H1 (cell line): ENCODE measurements at regions not wholly inside any gene's neighbourhood (a gene's known extent, or its start where the extent isn't known, plus 50 kb on each side); places are given as distances from the start of the nearest gene placed in this dataset.
"Not testable (repeated sequence)": the region's sequence is repeated elsewhere in the genome, so short reads cannot be mapped to it uniquely, and the experiment has no call there.

ENCODE experiments used
- CTCF ChIA-PET: fragments of 300-600 bp; sonication (Branson Sonifier 250); formaldehyde crosslinking; loops from one replicate; lab custom pipeline; 2021; ENCODE audit not compliant: partially characterized antibody; lab: Charles Lee
- POLR2A ChIA-PET: fragments of 300-600 bp; sonication (Branson Sonifier 250); formaldehyde crosslinking; loops from one replicate; lab custom pipeline; 2021; ENCODE audit warnings: inconsistent platforms; ENCODE audit not compliant: partially characterized antibody; lab: Charles Lee
- DNase-seq, 2 experiments: peaks; one replicate each; pipeline versions ENCODE4 v3.0.0 to v3.0.0-alpha.2; 2010 to 2022; ENCODE audit warnings: low spot score in 2 of 2, low read depth in 1 of 2, mixed read lengths in 1 of 2
- FAIRE-seq: peaks from 2 replicates; lab custom pipeline; 2011; peaks lifted over from hg19 to GRCh38; lab: Jason Lieb, UNC
- H2AFZ ChIP-seq: 2 replicates; pipeline ENCODE4 v1.8.1; 2012; ENCODE audit warnings: low read length, inconsistent platforms
- H2AK5ac ChIP-seq: 2 replicates; pipeline ENCODE4 v1.6.1; 2013; ENCODE audit warnings: low read depth, low read length
- H2BK120ac ChIP-seq: replicated peaks from 2 replicates; pipeline ENCODE3; 2013; ENCODE audit warnings: low read depth, low read length, inconsistent platforms
- H2BK12ac ChIP-seq: 2 replicates; pipeline ENCODE4 v1.6.1; 2013; ENCODE audit warnings: low read depth, low read length
- H2BK15ac ChIP-seq: 2 replicates; pipeline ENCODE4 v1.6.1; 2013; ENCODE audit warnings: low read length
- H2BK20ac ChIP-seq: 2 replicates; pipeline ENCODE4 v1.6.1; 2013; ENCODE audit warnings: low read length
- H2BK5ac ChIP-seq: 2 replicates; pipeline ENCODE4 v1.6.1; 2013; ENCODE audit warnings: low read depth, low read length
- H3K14ac ChIP-seq: 2 replicates; pipeline ENCODE4 v1.6.1; 2013; ENCODE audit warnings: inconsistent platforms; ENCODE audit not compliant: insufficient read length
- H3K18ac ChIP-seq: 2 replicates; pipeline ENCODE4 v1.6.1; 2013; ENCODE audit warnings: low read length; ENCODE audit errors: extremely low read depth
- H3K23ac ChIP-seq: 2 replicates; pipeline ENCODE4 v1.6.1; 2013; ENCODE audit warnings: inconsistent platforms; ENCODE audit not compliant: insufficient read length
- H3K23me2 ChIP-seq: 2 replicates; pipeline ENCODE4 v1.6.1; 2013; ENCODE audit warnings: low read depth, low read length
- H3K27ac ChIP-seq: 2 replicates; pipeline ENCODE4 v1.6.1; 2011; ENCODE audit warnings: low read depth, low read length, inconsistent platforms
- H3K27me3 ChIP-seq, 4 experiments: replicated peaks in 1 of 4; 1 replicate in 1 of 4; 2 replicates in 3 of 4; pipeline versions ENCODE4 v1.6.1 to v1.8.1; 2011 to 2013; ENCODE audit warnings: low read length in 3 of 4, mild to moderate bottlenecking in 3 of 4, inconsistent platforms in 2 of 4, mixed read lengths in 2 of 4, moderate library complexity in 1 of 4; ENCODE audit not compliant: control insufficient read depth in 3 of 4, insufficient read depth in 3 of 4; ENCODE audit errors: extremely low read depth in 1 of 4
- H3K36me3 ChIP-seq, 4 experiments: 2 replicates each; pipeline versions ENCODE4 v1.6.1 to v1.8.1; 2011 to 2013; ENCODE audit warnings: mild to moderate bottlenecking in 4 of 4, low read length in 3 of 4, moderate library complexity in 2 of 4, control low read depth in 1 of 4, inconsistent platforms in 1 of 4; ENCODE audit not compliant: insufficient read depth in 4 of 4, control insufficient read depth in 2 of 4
- H3K4ac ChIP-seq: replicated peaks from 2 replicates; pipeline ENCODE3; 2013; ENCODE audit warnings: low read length, low read depth, mixed read lengths, inconsistent platforms; ENCODE audit not compliant: insufficient read length
- H3K4me1 ChIP-seq, 4 experiments: replicated peaks in 1 of 4; 1 replicate in 1 of 4; 2 replicates in 3 of 4; pipeline versions ENCODE4 v1.6.1 to v1.8.1; 2011 to 2013; ENCODE audit warnings: low read length in 3 of 4, inconsistent platforms in 2 of 4, mixed read lengths in 1 of 4; ENCODE audit not compliant: insufficient read depth in 4 of 4, control insufficient read depth in 3 of 4
- H3K4me2 ChIP-seq, 2 experiments: 2 replicates each; pipeline versions ENCODE4 v1.6.1 to v1.8.1; 2011 to 2013; ENCODE audit warnings: low read depth in 2 of 2, low read length in 2 of 2, control low read depth in 1 of 2, inconsistent platforms in 1 of 2, mild to moderate bottlenecking in 1 of 2; ENCODE audit not compliant: insufficient read depth in 1 of 2
- H3K4me3 ChIP-seq, 4 experiments: fragments of 200-600, 300-600 bp in 1 of 4; sonication (generic), shearing (Covaris generic), sonication (Bioruptor Twin) in 1 of 4; 2 replicates each; pipeline versions ENCODE4 v1.5.1 to v1.8.1; 2011 to 2016; ENCODE audit warnings: low read length in 4 of 4, low read depth in 3 of 4, control low read depth in 2 of 4, inconsistent platforms in 2 of 4, mild to moderate bottlenecking in 2 of 4, mixed read lengths in 1 of 4, moderate library complexity in 1 of 4; ENCODE audit not compliant: insufficient read depth in 2 of 4; ENCODE audit errors: extremely low read depth in 1 of 4
- H3K56ac ChIP-seq: replicated peaks from 2 replicates; pipeline ENCODE3; 2013; ENCODE audit warnings: low read depth, mild to moderate bottlenecking, mixed read lengths, low read length, inconsistent platforms; ENCODE audit not compliant: insufficient read length
- H3K79me1 ChIP-seq: 2 replicates; pipeline ENCODE4 v1.6.1; 2013; ENCODE audit warnings: low read depth, low read length, control low read depth
- H3K79me2 ChIP-seq, 2 experiments: 2 replicates each; pipeline versions ENCODE4 v1.6.1 to v1.8.1; 2012 to 2013; ENCODE audit warnings: low read length in 2 of 2, mild to moderate bottlenecking in 2 of 2, inconsistent platforms in 1 of 2; ENCODE audit not compliant: insufficient read depth in 2 of 2, control insufficient read depth in 1 of 2
- H3K9ac ChIP-seq, 4 experiments: replicated peaks in 1 of 4; 1 replicate in 1 of 4; 2 replicates in 3 of 4; pipeline versions ENCODE4 v1.6.1 to v1.8.1; 2011 to 2013; ENCODE audit warnings: low read depth in 3 of 4, low read length in 3 of 4, control low read depth in 2 of 4, mild to moderate bottlenecking in 2 of 4, moderate library complexity in 2 of 4, inconsistent platforms in 1 of 4; ENCODE audit errors: extremely low read depth in 1 of 4
- H3K9me3 ChIP-seq, 2 experiments: 2 replicates each; pipeline versions ENCODE4 v1.6.1 to v1.8.1; 2012 to 2013; ENCODE audit warnings: mild to moderate bottlenecking in 2 of 2, moderate library complexity in 2 of 2, control low read depth in 1 of 2, inconsistent platforms in 1 of 2, low read depth in 1 of 2, low read length in 1 of 2, mixed read lengths in 1 of 2; ENCODE audit not compliant: insufficient read depth in 2 of 2
- H4K20me1 ChIP-seq, 2 experiments: replicated peaks in 1 of 2; 2 replicates each; pipeline versions ENCODE3 to v1.8.1; 2011 to 2013; ENCODE audit warnings: inconsistent platforms in 2 of 2, low read length in 2 of 2, mild to moderate bottlenecking in 1 of 2; ENCODE audit not compliant: insufficient read depth in 2 of 2, control insufficient read depth in 1 of 2
- H4K5ac ChIP-seq: 2 replicates; pipeline ENCODE4 v1.6.1; 2013; ENCODE audit warnings: low read length, low read depth, mixed read lengths, inconsistent platforms; ENCODE audit not compliant: insufficient read length
- H4K8ac ChIP-seq: 2 replicates; pipeline ENCODE4 v1.8.0; 2013; ENCODE audit warnings: mild to moderate bottlenecking, moderate library complexity, low read length, inconsistent platforms; ENCODE audit not compliant: insufficient read depth; ENCODE audit errors: extremely low read depth
- H4K91ac ChIP-seq: replicated peaks from 2 replicates; pipeline ENCODE3; 2013; ENCODE audit warnings: low read length, mixed read lengths, inconsistent platforms; ENCODE audit not compliant: insufficient read length
- POLR2AphosphoS5 ChIP-seq: IDR thresholded peaks from 2 replicates; pipeline ENCODE4 v1.6.1; 2011; ENCODE audit warnings: low read depth, low read length
- SUZ12 ChIP-seq: fragments of 200-600 bp; sonication (generic); IDR thresholded peaks from 2 replicates; pipeline ENCODE4 v1.6.1; 2012; ENCODE audit warnings: mild to moderate bottlenecking, inconsistent platforms, low read length, moderate library complexity, mixed read lengths
- WGBS, 2 experiments: shearing (Covaris generic) in 1 of 2; methylation state at CpG; one replicate each; pipeline versions ENCODE4 v1.1.6 to v1.1.7; 2013 to 2015; ENCODE audit warnings: low lambda C conversion rate in 2 of 2, mixed read lengths in 2 of 2, inconsistent platforms in 1 of 2, low coverage in 1 of 2, missing lambda C conversion rate in 1 of 2; ENCODE audit not compliant: insufficient replicate concordance in 2 of 2, insufficient coverage in 1 of 2, insufficient read length in 1 of 2; ENCODE audit errors: extremely low coverage in 1 of 2, missing lambda C conversion rate in 1 of 2; 5-methylcytosine and 5-hydroxymethylcytosine counted together

GRCh38 chr6:11373208-11373607 lies 140.7 kb upstream of the NEDD9 start:
- FAIRE-seq, result no peak
- Histone ChIP-seq H3K4me1 (peaks cover 0 to 7% (median 3%) of the 10 kb centered on the region in 4 experiments; a peak in 2 of 7 replicates), H3K23ac (no peak overlapping the region), H2BK15ac (no peak overlapping the region), H4K5ac (no peak overlapping the region), H2AFZ (no peak overlapping the region), H2BK12ac (no peak overlapping the region), H3K23me2 (no peaks in the 10 kb centered on the region), H4K91ac (no peak overlapping the region), H3K79me2 (no peaks in the 10 kb centered on the region), H2BK5ac (no peak overlapping the region), H3K9me3 (peaks cover 0 to 6% of the 10 kb centered on the region in 2 experiments; a peak in 1 of 4 replicates), H3K56ac (no peak overlapping the region), H3K27ac (no peak overlapping the region), H3K27me3 (peaks cover 0 to 2% (median 0%) of the 10 kb centered on the region in 4 experiments; a peak in 1 of 7 replicates), H2BK120ac (no peak overlapping the region), H3K36me3 (no peaks in the 10 kb centered on the region), H2BK20ac (no peak overlapping the region), H3K4me2 (no peak overlapping the region), H4K20me1 (no peaks in the 10 kb centered on the region), H3K4me3 (no peak overlapping the region), H3K4ac (no peak overlapping the region), H3K14ac (no peak overlapping the region), H3K18ac (no peak overlapping the region), H3K79me1 (no peaks in the 10 kb centered on the region), H4K8ac (no peak overlapping the region), H3K9ac (no peak overlapping the region), H2AK5ac (no peak overlapping the region)
- DNase-seq, result no peak
- TF ChIP-seq SUZ12, result no peak
- no peak for TF ChIP-seq POLR2AphosphoS5
- ChIA-PET CTCF (interaction anchor here (1.4 kb wide), 1 partner anchor 36 kb away, joined by 4 read pairs; no protein-coding TSS in a partner anchor), POLR2A (no interaction called here)
- 95% methylated on average over 1 of the region's 1 CpG; no CpG with 5 or more reads in 1 of the 2 experiments for WGBS, 2 experiments

- H2BK12ac ChIP-seq, H3K56ac ChIP-seq, H3K23me2 ChIP-seq, H2BK15ac ChIP-seq, H2BK20ac ChIP-seq, H4K8ac ChIP-seq, H3K14ac ChIP-seq, H4K91ac ChIP-seq, H2AFZ ChIP-seq, H3K79me2 ChIP-seq, H3K4ac ChIP-seq, H3K9ac ChIP-seq, H3K4me1 ChIP-seq, H3K27ac ChIP-seq, H4K5ac ChIP-seq, H3K9me3 ChIP-seq, DNase-seq, H3K18ac ChIP-seq, H2AK5ac ChIP-seq, H3K4me3 ChIP-seq, H2BK5ac ChIP-seq, POLR2A ChIA-PET, H3K23ac ChIP-seq, H3K36me3 ChIP-seq, H3K79me1 ChIP-seq, H2BK120ac ChIP-seq, H4K20me1 ChIP-seq, H3K4me2 ChIP-seq, FAIRE-seq, H3K27me3 ChIP-seq: not testable (repeated sequence)
- CTCF ChIA-PET, result interaction anchor here (1.4 kb wide), 1 partner anchor 37 kb away, joined by 4 read pairs; no protein-coding TSS in a partner anchor
Observed at GRCh38 chr6:11372186-11372790, 139.8 kb upstream of the NEDD9 start.
